ENCODE measurements at regions not wholly inside any gene's neighbourhood (a gene's known extent, or its start where the extent isn't known, plus 50 kb on each side); places are given as distances from the start of the nearest gene placed in this dataset.

- intact Hi-C loops (cut with micrococcal nuclease) = loop anchor here (10.0 kb wide), 1 partner anchor 345 kb away; no protein-coding TSS in a partner anchor
- H3K9me3 ChIP-seq (replicated peaks) = peaks cover 16% of the 10 kb centered on the region
- no peak for TF ChIP-seq CTCF (IDR thresholded peaks at IDR 0.05; ENCODE audit: borderline replicate concordance)
Observed at GRCh38 chr1:233790121-233790520, 114.4 kb upstream of the SLC35F3 start.

GRCh38 chr1:233790662-233791371 lies 113.7 kb upstream of the SLC35F3 start:
- Histone ChIP-seq H3K27me3 (ENCODE audit: low read depth) (no peaks in the 10 kb centered on the region), H3K9me3 (replicated peaks) (peaks cover 17% of the 10 kb centered on the region), H3K36me3 (no peaks in the 10 kb centered on the region), H3K4me3 (no peak overlapping the region), H3K4me1 (no peaks in the 10 kb centered on the region), H3K27ac (replicated peaks) (no peak overlapping the region)
- no peak for DNase-seq
- peak; percentile 86 for TF ChIP-seq CTCF (IDR thresholded peaks at IDR 0.05; ENCODE audit: borderline replicate concordance)
- intact Hi-C loops (cut with micrococcal nuclease) = loop anchor here (10.0 kb wide), 1 partner anchor 346 kb away; no protein-coding TSS in a partner anchor

More at GRCh38 chr1:233790121-233790520, 114.4 kb upstream of the SLC35F3 start:
- no peak overlapping the region for H3K27ac ChIP-seq (replicated peaks)
- no peak for DNase-seq
- H3K36me3 ChIP-seq = no peaks in the 10 kb centered on the region
- H3K4me1 ChIP-seq = no peaks in the 10 kb centered on the region
- no peaks in the 10 kb centered on the region for H3K27me3 ChIP-seq (ENCODE audit: low read depth)
- H3K4me3 ChIP-seq = no peak overlapping the region

GRCh38 chr1:233791372-233791703 lies 113.1 kb upstream of the SLC35F3 start:
- no peak for TF ChIP-seq CTCF (IDR thresholded peaks at IDR 0.05; ENCODE audit: borderline replicate concordance)
- no peaks in the 10 kb centered on the region for H3K36me3 ChIP-seq
- peaks cover 17% of the 10 kb centered on the region for H3K9me3 ChIP-seq (replicated peaks)
- H3K4me1 ChIP-seq = no peaks in the 10 kb centered on the region
- no peaks in the 10 kb centered on the region for H3K27me3 ChIP-seq (ENCODE audit: low read depth)
- intact Hi-C loops (cut with micrococcal nuclease) = loop anchor here (10.0 kb wide), 1 partner anchor 347 kb away; no protein-coding TSS in a partner anchor
- H3K4me3 ChIP-seq = no peak overlapping the region
- no peak overlapping the region for H3K27ac ChIP-seq (replicated peaks)
- DNase-seq = no peak

GRCh38 chr1:233791721-233792120 lies 112.8 kb upstream of the SLC35F3 start:
- Histone ChIP-seq H3K4me1 (no peaks in the 10 kb centered on the region), H3K36me3 (no peaks in the 10 kb centered on the region), H3K27me3 (ENCODE audit: low read depth) (no peaks in the 10 kb centered on the region), H3K9me3 (replicated peaks) (peaks cover 17% of the 10 kb centered on the region), H3K4me3 (no peak overlapping the region), H3K27ac (replicated peaks) (no peak overlapping the region)
- TF ChIP-seq CTCF (IDR thresholded peaks at IDR 0.05; ENCODE audit: borderline replicate concordance) = no peak
- intact Hi-C loops (cut with micrococcal nuclease) = loop anchor here (10.0 kb wide), 1 partner anchor 347 kb away; no protein-coding TSS in a partner anchor
- DNase-seq = no peak

GRCh38 chr1:233794863-233795262 lies 109.6 kb upstream of the SLC35F3 start:
- intact Hi-C loops (cut with micrococcal nuclease) = loop anchor here (10.0 kb wide), 1 partner anchor 350 kb away; no protein-coding TSS in a partner anchor
- Histone ChIP-seq H3K27me3 (ENCODE audit: low read depth) (no peaks in the 10 kb centered on the region), H3K27ac (replicated peaks) (no peak overlapping the region), H3K4me3 (no peak overlapping the region), H3K4me1 (no peaks in the 10 kb centered on the region), H3K9me3 (replicated peaks) (peaks cover 30% of the 10 kb centered on the region), H3K36me3 (no peaks in the 10 kb centered on the region)
- TF ChIP-seq CTCF (IDR thresholded peaks at IDR 0.05; ENCODE audit: borderline replicate concordance) = no peak
- DNase-seq = no peak
